Osteocyte (in vitro differentiated cells): ENCODE measurements at regions not wholly inside any gene's neighbourhood (a gene's known extent, or its start where the extent isn't known, plus 50 kb on each side); places are given as distances from the start of the nearest gene placed in this dataset.

Source experiments
- DNase-seq: peaks from one replicate; pipeline ENCODE4 v3.0.0; 2021; ENCODE audit warnings: mixed read lengths; ENCODE audit not compliant: unreplicated experiment; ENCODE audit errors: extremely low spot score
- H3K27ac Mint-ChIP-seq: one replicate; pipeline ENCODE4 v1.8.0; 2021; ENCODE audit warnings: mild to moderate bottlenecking, mixed read lengths; ENCODE audit not compliant: unreplicated experiment
- H3K27me3 Mint-ChIP-seq: one replicate; pipeline ENCODE4 v1.8.0; 2021; ENCODE audit warnings: mixed read lengths; ENCODE audit not compliant: unreplicated experiment
- H3K36me3 Mint-ChIP-seq: one replicate; pipeline ENCODE4 v1.8.0; 2021; ENCODE audit warnings: mixed read lengths; ENCODE audit not compliant: unreplicated experiment
- H3K4me1 Mint-ChIP-seq: one replicate; pipeline ENCODE4 v1.8.0; 2021; ENCODE audit warnings: mixed read lengths; ENCODE audit not compliant: unreplicated experiment
- H3K4me3 Mint-ChIP-seq: one replicate; pipeline ENCODE4 v1.8.0; 2021; ENCODE audit warnings: mild to moderate bottlenecking, moderate library complexity, mixed read lengths; ENCODE audit not compliant: unreplicated experiment
- H3K9me3 Mint-ChIP-seq: one replicate; pipeline ENCODE4 v1.8.0; 2021; ENCODE audit warnings: mixed read lengths; ENCODE audit not compliant: unreplicated experiment
- TF ChIP-seq, protein P1 (sequence below): fragments of 200-600 bp; sonication (generic); IDR thresholded peaks from 2 replicates; pipeline ENCODE4 v1.5.0; 2021; ENCODE audit warnings: antibody characterized with exemption, mild to moderate bottlenecking, moderate library complexity

DNA sequence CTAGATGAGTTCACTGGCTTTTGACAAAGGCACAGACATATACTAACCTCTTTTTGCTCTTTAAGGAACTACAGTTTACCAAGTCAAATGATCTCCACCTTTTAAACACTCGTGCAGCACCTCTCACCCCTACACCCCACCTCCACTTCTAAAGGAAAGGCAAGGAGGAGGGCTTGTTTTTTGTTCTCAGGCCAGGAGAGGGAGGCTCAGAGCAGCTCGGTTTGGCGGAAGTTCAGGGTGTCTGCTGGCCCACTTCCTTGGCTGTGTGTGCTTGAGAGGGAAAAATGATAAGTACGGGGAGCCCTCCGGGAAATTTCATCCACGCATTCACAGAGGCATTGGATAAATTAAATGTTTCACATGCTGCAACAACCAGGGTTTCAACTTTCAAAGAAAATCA is 667.9 kb downstream of the BCL11A start:
- Mint-ChIP-seq H3K4me1 (no peaks in the 10 kb centered on the region), H3K27ac (no peak overlapping the region), H3K27me3 (peaks cover 2% of the 10 kb centered on the region), H3K4me3 (no peak overlapping the region), H3K36me3 (no peaks in the 10 kb centered on the region), H3K9me3 (no peaks in the 10 kb centered on the region)
- DNase-seq = no peak
- TF ChIP-seq, protein P1, sequence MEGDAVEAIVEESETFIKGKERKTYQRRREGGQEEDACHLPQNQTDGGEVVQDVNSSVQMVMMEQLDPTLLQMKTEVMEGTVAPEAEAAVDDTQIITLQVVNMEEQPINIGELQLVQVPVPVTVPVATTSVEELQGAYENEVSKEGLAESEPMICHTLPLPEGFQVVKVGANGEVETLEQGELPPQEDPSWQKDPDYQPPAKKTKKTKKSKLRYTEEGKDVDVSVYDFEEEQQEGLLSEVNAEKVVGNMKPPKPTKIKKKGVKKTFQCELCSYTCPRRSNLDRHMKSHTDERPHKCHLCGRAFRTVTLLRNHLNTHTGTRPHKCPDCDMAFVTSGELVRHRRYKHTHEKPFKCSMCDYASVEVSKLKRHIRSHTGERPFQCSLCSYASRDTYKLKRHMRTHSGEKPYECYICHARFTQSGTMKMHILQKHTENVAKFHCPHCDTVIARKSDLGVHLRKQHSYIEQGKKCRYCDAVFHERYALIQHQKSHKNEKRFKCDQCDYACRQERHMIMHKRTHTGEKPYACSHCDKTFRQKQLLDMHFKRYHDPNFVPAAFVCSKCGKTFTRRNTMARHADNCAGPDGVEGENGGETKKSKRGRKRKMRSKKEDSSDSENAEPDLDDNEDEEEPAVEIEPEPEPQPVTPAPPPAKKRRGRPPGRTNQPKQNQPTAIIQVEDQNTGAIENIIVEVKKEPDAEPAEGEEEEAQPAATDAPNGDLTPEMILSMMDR = no peak

DNA sequence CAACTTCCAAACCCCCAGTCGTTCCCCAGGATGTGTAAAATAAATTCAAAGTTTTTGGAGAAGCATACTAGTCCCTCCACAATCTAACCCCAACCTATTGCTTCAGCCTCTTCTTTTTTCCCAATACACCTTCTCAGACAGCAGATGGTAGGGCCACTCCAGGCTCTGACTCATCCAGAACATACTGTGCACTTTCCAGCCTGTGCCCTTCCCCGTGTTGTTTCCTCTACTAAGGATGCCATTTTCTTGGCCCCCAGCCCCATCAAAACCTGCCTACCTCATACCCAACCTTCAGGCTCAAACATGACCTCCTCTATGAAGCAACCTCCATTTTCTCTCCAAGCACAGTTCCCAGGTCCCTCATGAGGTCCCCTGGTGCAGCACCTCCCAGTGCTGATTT is 669.3 kb downstream of the BCL11A start:
- Mint-ChIP-seq H3K4me3 (no peak overlapping the region), H3K36me3 (no peaks in the 10 kb centered on the region), H3K9me3 (no peaks in the 10 kb centered on the region), H3K27me3 (peaks cover 2% of the 10 kb centered on the region), H3K4me1 (no peaks in the 10 kb centered on the region), H3K27ac (no peak overlapping the region)
- TF ChIP-seq, protein P1 = no peak
- no peak for DNase-seq

DNA sequence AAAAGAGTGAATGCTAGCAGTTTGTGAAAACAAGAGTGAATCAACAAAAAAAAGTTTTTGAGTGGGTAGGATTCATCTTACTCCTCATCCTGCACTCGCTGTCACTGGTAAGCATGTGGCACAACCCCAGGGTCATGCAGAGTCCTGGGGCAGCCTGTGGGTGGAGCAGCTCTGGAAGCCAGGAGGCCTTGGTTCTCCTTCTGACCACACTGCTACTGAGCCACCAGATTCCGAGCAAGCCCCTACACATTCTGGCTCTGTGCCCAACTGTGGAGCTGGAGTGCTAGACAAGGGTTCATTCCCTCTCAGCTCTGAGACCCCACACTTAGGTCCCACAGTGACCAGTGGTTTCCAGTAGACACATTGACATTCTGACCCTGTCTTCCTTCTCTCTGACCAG is 670.6 kb downstream of the BCL11A start:
- no peaks in the 10 kb centered on the region for H3K4me1 Mint-ChIP-seq
- TF ChIP-seq, protein P1 = no peak
- no peak overlapping the region for H3K4me3 Mint-ChIP-seq
- no peaks in the 10 kb centered on the region for H3K36me3 Mint-ChIP-seq
- H3K27ac Mint-ChIP-seq = no peak overlapping the region
- H3K27me3 Mint-ChIP-seq = no peaks in the 10 kb centered on the region
- DNase-seq = no peak
- no peaks in the 10 kb centered on the region for H3K9me3 Mint-ChIP-seq

DNA sequence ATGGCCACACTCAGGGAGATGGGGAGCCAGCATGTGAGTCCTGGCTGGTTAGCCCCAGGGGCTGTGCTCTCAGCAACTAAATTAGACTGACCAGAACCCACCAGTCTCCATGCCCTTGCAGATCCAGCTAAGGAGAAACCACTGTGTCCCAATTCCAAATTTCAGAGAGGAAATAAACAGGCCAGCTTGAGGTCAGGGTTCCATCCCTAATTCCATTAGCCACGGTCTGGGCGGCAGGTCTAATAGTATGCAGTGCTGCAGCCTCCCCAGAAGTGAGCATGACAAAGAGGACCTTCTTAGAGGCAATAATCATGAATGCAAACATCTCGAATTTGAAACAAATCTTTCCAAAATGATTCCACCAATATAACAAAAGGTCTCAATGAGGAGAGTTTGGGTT is 671.2 kb downstream of the BCL11A start:
- Mint-ChIP-seq H3K27ac (no peak overlapping the region), H3K4me1 (no peaks in the 10 kb centered on the region), H3K27me3 (no peaks in the 10 kb centered on the region), H3K36me3 (no peaks in the 10 kb centered on the region), H3K9me3 (no peaks in the 10 kb centered on the region), H3K4me3 (no peak overlapping the region)
- TF ChIP-seq, protein P1 = no peak
- DNase-seq = no peak

DNA sequence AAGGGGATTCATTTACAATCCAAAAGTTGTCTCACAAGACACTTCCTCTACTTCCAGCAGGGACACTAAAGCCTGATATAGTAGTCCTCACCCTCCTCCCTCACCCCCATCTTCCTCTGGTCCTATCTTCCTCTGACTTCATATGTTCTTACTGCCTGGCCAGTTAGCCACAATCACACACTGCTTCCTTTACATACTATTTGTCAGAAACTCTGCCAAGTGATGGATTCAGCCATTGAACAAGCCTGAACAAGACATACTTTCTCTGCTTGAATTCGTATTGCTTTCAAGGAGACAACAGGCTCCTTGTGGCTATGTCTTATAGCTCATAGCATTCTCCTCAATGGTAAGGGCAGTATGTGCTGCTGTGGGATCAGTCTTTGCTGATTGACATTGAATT is 672.2 kb downstream of the BCL11A start:
- no peak overlapping the region for H3K27ac Mint-ChIP-seq
- no peaks in the 10 kb centered on the region for H3K36me3 Mint-ChIP-seq
- TF ChIP-seq, protein P1 = no peak
- peaks cover 4% of the 10 kb centered on the region for H3K9me3 Mint-ChIP-seq
- no peaks in the 10 kb centered on the region for H3K4me1 Mint-ChIP-seq
- no peaks in the 10 kb centered on the region for H3K27me3 Mint-ChIP-seq
- no peak overlapping the region for H3K4me3 Mint-ChIP-seq
- no peak for DNase-seq
